ENCODE measurements at regions not wholly inside any gene's neighbourhood (a gene's known extent, or its start where the extent isn't known, plus 50 kb on each side); places are given as distances from the start of the nearest gene placed in this dataset.

DNA sequence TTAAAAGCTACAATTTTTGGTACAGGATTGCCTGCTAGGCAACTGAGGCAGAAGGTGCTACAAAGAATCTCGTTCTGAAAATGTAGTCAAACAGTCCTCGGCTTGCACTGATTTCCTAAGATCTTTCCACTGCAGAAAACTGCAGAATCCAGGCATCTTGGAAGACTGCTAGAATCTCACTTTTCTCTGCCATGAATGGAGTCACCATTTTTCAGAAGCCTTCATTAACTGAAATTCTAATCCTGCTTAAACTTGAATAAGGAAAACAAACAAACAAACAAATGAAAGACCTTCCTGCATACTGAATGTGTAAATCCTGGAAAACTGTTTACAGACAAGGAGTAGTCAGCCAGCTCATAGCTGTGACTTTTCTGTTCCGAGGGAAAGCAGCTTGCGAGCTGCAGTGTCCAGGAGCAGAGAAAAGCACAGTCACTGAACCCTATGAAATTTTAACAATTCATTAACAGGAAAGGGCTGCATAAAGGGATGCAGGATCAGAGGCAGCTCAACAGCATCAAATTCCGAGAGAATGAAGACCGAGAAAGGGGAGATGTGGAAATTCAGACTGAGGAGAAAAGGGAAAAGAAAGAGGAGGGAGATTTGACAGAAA, 210.5 kb upstream of the PIK3C3 start:
- Histone ChIP-seq H3K4me1 (no peaks in the 10 kb centered on the region), H3K36me3 (no peaks in the 10 kb centered on the region), H3K9me3 (no peaks in the 10 kb centered on the region), H3K4me3 (no peak overlapping the region), H3K27me3 (no peaks in the 10 kb centered on the region), H3K27ac (no peak overlapping the region)
- no peak for DNase-seq (ENCODE audit: low spot score in 2 of 2)
- TF ChIP-seq EP300 (IDR thresholded peaks at IDR 0.05) (no peak), POLR2A (IDR thresholded peaks at IDR 0.05) (no peak)
- TF ChIP-seq, protein P1, sequence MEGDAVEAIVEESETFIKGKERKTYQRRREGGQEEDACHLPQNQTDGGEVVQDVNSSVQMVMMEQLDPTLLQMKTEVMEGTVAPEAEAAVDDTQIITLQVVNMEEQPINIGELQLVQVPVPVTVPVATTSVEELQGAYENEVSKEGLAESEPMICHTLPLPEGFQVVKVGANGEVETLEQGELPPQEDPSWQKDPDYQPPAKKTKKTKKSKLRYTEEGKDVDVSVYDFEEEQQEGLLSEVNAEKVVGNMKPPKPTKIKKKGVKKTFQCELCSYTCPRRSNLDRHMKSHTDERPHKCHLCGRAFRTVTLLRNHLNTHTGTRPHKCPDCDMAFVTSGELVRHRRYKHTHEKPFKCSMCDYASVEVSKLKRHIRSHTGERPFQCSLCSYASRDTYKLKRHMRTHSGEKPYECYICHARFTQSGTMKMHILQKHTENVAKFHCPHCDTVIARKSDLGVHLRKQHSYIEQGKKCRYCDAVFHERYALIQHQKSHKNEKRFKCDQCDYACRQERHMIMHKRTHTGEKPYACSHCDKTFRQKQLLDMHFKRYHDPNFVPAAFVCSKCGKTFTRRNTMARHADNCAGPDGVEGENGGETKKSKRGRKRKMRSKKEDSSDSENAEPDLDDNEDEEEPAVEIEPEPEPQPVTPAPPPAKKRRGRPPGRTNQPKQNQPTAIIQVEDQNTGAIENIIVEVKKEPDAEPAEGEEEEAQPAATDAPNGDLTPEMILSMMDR (IDR thresholded peaks at IDR 0.05): no peak
- WGBS, 2 donors: 47 to 52% methylated on average over 6 of the region's 6 CpGs

DNA sequence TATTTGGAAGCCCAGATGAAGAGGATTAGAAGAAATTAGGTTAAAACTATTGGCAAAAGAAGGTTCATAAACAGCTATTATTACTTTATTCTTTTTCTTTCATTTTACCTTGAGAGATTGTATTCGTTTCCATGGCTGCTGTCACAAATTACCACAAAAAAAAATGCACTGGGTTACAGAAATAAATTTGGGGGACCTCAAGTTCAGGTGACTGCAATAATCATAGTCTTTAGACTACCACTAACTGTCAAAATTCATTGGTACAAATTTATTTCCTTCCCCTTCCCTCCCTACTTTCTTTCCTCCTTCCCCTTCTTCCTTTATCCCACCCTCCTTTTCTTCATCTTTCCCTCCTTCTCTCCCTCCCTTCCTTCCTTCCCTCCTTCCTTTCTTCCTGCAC, 217.8 kb upstream of the PIK3C3 start:
- H3K36me3 ChIP-seq: no peaks in the 10 kb centered on the region
- H3K9me3 ChIP-seq: no peaks in the 10 kb centered on the region
- no peak overlapping the region for H3K27ac ChIP-seq
- no peaks in the 10 kb centered on the region for H3K27me3 ChIP-seq
- no peak for DNase-seq (ENCODE audit: low spot score in 2 of 2)
- TF ChIP-seq POLR2A (IDR thresholded peaks at IDR 0.05) (no peak), EP300 (IDR thresholded peaks at IDR 0.05) (no peak)
- TF ChIP-seq, protein P1 (IDR thresholded peaks at IDR 0.05): no peak
- H3K4me3 ChIP-seq: no peak overlapping the region
- 75 to 86% methylated on average over 1 of the region's 1 CpG for WGBS, 2 donors
- H3K4me1 ChIP-seq: no peaks in the 10 kb centered on the region

DNA sequence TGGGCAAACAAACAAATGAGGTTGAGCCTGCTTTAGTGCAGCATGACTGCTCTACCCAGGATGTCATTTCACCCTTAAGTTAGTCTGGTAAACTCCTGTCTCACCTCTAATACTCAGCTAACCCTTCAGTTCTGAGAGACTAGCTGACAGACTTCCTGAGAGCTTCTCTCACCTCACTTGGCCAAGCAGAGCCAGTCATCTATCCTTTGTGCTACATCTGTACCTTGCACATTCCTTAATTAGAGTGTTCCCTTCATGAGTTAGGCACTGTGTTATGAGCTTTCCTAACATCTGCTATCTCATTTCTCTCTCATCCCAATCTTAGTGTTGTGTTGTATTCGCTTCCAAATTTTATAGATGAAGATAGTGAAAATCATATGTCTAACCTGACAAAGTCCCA, 220.1 kb upstream of the PIK3C3 start:
- WGBS, 2 donors: 95 to 96% methylated on average over 1 of the region's 1 CpG
- TF ChIP-seq, protein P1 (IDR thresholded peaks at IDR 0.05): no peak
- TF ChIP-seq EP300 (IDR thresholded peaks at IDR 0.05) (no peak), POLR2A (IDR thresholded peaks at IDR 0.05) (no peak)

DNA sequence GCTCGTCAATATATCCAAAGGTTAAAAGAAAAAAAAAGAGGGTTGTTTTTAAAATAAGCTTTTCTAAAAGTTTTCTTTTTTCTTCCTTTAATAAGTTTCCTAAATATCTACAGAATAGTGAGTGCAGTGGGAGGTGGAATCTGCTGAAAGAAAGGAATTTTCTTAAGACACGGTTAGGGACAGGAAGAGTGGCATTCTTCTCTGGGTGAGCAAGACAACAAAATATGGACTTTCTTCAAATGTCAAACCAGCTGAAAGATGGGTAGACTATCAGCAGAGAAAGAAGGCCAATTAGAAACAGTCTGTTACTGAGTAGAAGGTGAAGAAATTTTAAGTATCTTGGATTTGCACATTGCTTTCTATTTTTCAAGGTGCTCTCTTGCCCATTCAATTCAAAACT, 222.7 kb upstream of the PIK3C3 start:
- H3K27ac ChIP-seq: no peak overlapping the region
- no peak overlapping the region for H3K4me3 ChIP-seq
- H3K36me3 ChIP-seq: no peaks in the 10 kb centered on the region
- H3K27me3 ChIP-seq: no peaks in the 10 kb centered on the region
- 57 to 64% methylated on average over 2 of the region's 2 CpGs for WGBS, 2 donors
- no peaks in the 10 kb centered on the region for H3K9me3 ChIP-seq
- no peak for DNase-seq (ENCODE audit: low spot score in 2 of 2)
- no peaks in the 10 kb centered on the region for H3K4me1 ChIP-seq
- TF ChIP-seq EP300 (IDR thresholded peaks at IDR 0.05): no peak
- TF ChIP-seq POLR2A (IDR thresholded peaks at IDR 0.05): no peak
- TF ChIP-seq, protein P1 (IDR thresholded peaks at IDR 0.05): no peak

More for the DNA sequence above, 220.1 kb upstream of the PIK3C3 start:
- no peak overlapping the region for H3K4me3 ChIP-seq
- DNase-seq (ENCODE audit: low spot score in 2 of 2): no peak
- no peak overlapping the region for H3K27ac ChIP-seq
- H3K4me1 ChIP-seq: no peaks in the 10 kb centered on the region
- no peaks in the 10 kb centered on the region for H3K27me3 ChIP-seq
- H3K36me3 ChIP-seq: no peaks in the 10 kb centered on the region
- no peaks in the 10 kb centered on the region for H3K9me3 ChIP-seq

DNA sequence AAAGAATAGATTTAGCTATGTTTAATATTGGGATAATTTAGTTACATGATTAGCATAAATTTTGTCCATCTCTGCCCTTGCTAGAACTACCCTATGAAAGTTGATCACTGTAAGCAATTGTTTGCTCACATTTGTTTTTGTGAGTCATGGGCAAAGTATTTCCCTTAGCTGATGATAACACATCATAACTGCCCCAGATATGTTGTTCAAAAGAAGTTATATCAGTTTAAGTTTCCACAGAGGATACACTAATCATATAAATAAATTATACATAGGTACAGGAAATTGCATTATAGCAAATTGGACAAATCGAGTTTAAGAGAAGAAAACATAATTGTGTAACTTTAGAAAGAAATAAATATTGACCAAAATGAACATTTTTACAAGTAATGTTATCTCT, 223.2 kb upstream of the PIK3C3 start:
- H3K27ac ChIP-seq: no peak overlapping the region
- no peaks in the 10 kb centered on the region for H3K27me3 ChIP-seq
- no peaks in the 10 kb centered on the region for H3K36me3 ChIP-seq
- H3K9me3 ChIP-seq: no peaks in the 10 kb centered on the region
- WGBS, 2 donors: 54 to 56% methylated on average over 1 of the region's 1 CpG
- no peaks in the 10 kb centered on the region for H3K4me1 ChIP-seq
- no peak overlapping the region for H3K4me3 ChIP-seq
- DNase-seq (ENCODE audit: low spot score in 2 of 2): no peak
- TF ChIP-seq POLR2A (IDR thresholded peaks at IDR 0.05) (no peak), EP300 (IDR thresholded peaks at IDR 0.05) (no peak)
- TF ChIP-seq, protein P1 (IDR thresholded peaks at IDR 0.05): no peak
